IPS-18a (cell line): ENCODE measurements at regions not wholly inside any gene's neighbourhood (a gene's known extent, or its start where the extent isn't known, plus 50 kb on each side); places are given as distances from the start of the nearest gene placed in this dataset.

Experiments
- H3K27ac ChIP-seq: one replicate; pipeline ENCODE4 v1.5.1; 2013; ENCODE audit warnings: low read length
- H3K27me3 ChIP-seq: one replicate; pipeline ENCODE4 v1.6.1; 2013; ENCODE audit warnings: mild to moderate bottlenecking, low read length; ENCODE audit not compliant: control insufficient read depth, insufficient read depth
- H3K36me3 ChIP-seq: one replicate; pipeline ENCODE4 v1.6.1; 2013; ENCODE audit warnings: low read depth, low read length; ENCODE audit not compliant: control insufficient read depth
- H3K4me1 ChIP-seq: one replicate; pipeline ENCODE4 v1.6.1; 2013; ENCODE audit warnings: low read depth, low read length; ENCODE audit not compliant: control insufficient read depth
- H3K4me3 ChIP-seq: one replicate; pipeline ENCODE4 v1.5.1; 2013; ENCODE audit warnings: low read length
- H3K9ac ChIP-seq: one replicate; pipeline ENCODE4 v1.6.1; 2013; ENCODE audit warnings: mild to moderate bottlenecking, low read length, moderate library complexity
- H3K9me3 ChIP-seq: one replicate; pipeline ENCODE4 v1.6.1; 2013; ENCODE audit warnings: low read depth, low read length; ENCODE audit not compliant: control insufficient read depth

- no peak overlapping the region for H3K4me3 ChIP-seq
Measured at GRCh38 chr12:74286254-74286653, 251.4 kb upstream of the ATXN7L3B start.

GRCh38 chr12:74292351-74293194 lies 245.1 kb upstream of the ATXN7L3B start:
- Histone ChIP-seq H3K9me3 (no peaks in the 10 kb centered on the region), H3K9ac (no peak overlapping the region), H3K4me1 (peaks cover 4% of the 10 kb centered on the region), H3K4me3 (no peak overlapping the region), H3K36me3 (no peaks in the 10 kb centered on the region), H3K27ac (no peak overlapping the region), H3K27me3 (no peaks in the 10 kb centered on the region)

More at GRCh38 chr12:74286254-74286653, 251.4 kb upstream of the ATXN7L3B start:
- peaks cover 4% of the 10 kb centered on the region for H3K4me1 ChIP-seq
- no peaks in the 10 kb centered on the region for H3K36me3 ChIP-seq
- H3K27me3 ChIP-seq: no peaks in the 10 kb centered on the region
- H3K9ac ChIP-seq: no peak overlapping the region
- H3K27ac ChIP-seq: no peak overlapping the region
- H3K9me3 ChIP-seq: no peaks in the 10 kb centered on the region

GRCh38 chr12:74293689-74294131 lies 243.9 kb upstream of the ATXN7L3B start:
- Histone ChIP-seq H3K9ac (no peak overlapping the region), H3K4me1 (no peaks in the 10 kb centered on the region), H3K4me3 (no peak overlapping the region), H3K36me3 (no peaks in the 10 kb centered on the region), H3K9me3 (no peaks in the 10 kb centered on the region), H3K27ac (no peak overlapping the region), H3K27me3 (no peaks in the 10 kb centered on the region)

- no peak overlapping the region for H3K9ac ChIP-seq
- no peak overlapping the region for H3K27ac ChIP-seq
- no peaks in the 10 kb centered on the region for H3K4me1 ChIP-seq
- no peaks in the 10 kb centered on the region for H3K27me3 ChIP-seq
- no peaks in the 10 kb centered on the region for H3K36me3 ChIP-seq
- no peaks in the 10 kb centered on the region for H3K9me3 ChIP-seq
- H3K4me3 ChIP-seq: no peak overlapping the region
Measured at GRCh38 chr12:74317078-74317601, 220.5 kb upstream of the ATXN7L3B start.

DNA sequence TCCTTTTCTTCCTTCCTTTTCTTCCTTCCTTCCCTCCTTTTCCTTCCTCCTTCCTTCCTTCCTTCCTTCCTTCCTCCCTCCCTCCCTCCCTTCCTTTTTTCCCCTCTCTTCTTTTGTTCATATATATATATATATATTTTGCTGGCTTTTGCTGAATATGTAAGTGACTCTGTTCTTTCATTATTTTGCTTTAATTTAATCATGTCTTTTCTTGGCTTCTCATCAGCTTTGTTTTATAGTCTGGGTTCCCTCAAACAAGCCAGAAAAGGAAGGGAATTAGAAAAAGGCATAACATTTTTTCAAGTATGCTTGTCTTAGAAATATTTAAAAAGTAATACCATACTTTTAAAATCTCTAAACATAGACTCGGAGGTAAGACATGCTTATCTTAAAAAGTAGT lies 219.9 kb upstream of the ATXN7L3B start:
- H3K9ac ChIP-seq: no peak overlapping the region

GRCh38 chr12:74319886-74320285 lies 217.7 kb upstream of the ATXN7L3B start:
- H3K27ac ChIP-seq: no peak overlapping the region
- H3K4me3 ChIP-seq: no peak overlapping the region
- no peaks in the 10 kb centered on the region for H3K27me3 ChIP-seq
- H3K4me1 ChIP-seq: no peaks in the 10 kb centered on the region
- H3K9me3 ChIP-seq: no peaks in the 10 kb centered on the region
- no peak overlapping the region for H3K9ac ChIP-seq
- H3K36me3 ChIP-seq: no peaks in the 10 kb centered on the region

More for the DNA sequence above, 219.9 kb upstream of the ATXN7L3B start:
- Histone ChIP-seq H3K27me3 (no peaks in the 10 kb centered on the region), H3K4me3 (no peak overlapping the region), H3K27ac (no peak overlapping the region), H3K4me1 (no peaks in the 10 kb centered on the region), H3K36me3 (no peaks in the 10 kb centered on the region), H3K9me3 (no peaks in the 10 kb centered on the region)

GRCh38 chr12:74321381-74321780 lies 216.3 kb upstream of the ATXN7L3B start:
- Histone ChIP-seq H3K27me3 (no peaks in the 10 kb centered on the region), H3K36me3 (no peaks in the 10 kb centered on the region), H3K4me3 (no peak overlapping the region), H3K27ac (no peak overlapping the region), H3K9ac (no peak overlapping the region), H3K4me1 (no peaks in the 10 kb centered on the region), H3K9me3 (no peaks in the 10 kb centered on the region)

GRCh38 chr12:74322792-74323191 lies 214.8 kb upstream of the ATXN7L3B start:
- no peaks in the 10 kb centered on the region for H3K27me3 ChIP-seq
- no peak overlapping the region for H3K27ac ChIP-seq

GRCh38 chr12:74328623-74329022 lies 209.0 kb upstream of the ATXN7L3B start:
- Histone ChIP-seq H3K9me3 (no peaks in the 10 kb centered on the region), H3K27me3 (no peaks in the 10 kb centered on the region), H3K36me3 (no peaks in the 10 kb centered on the region), H3K4me1 (no peaks in the 10 kb centered on the region), H3K4me3 (no peak overlapping the region), H3K9ac (no peak overlapping the region), H3K27ac (no peak overlapping the region)

More at GRCh38 chr12:74322792-74323191, 214.8 kb upstream of the ATXN7L3B start:
- Histone ChIP-seq H3K4me1 (no peaks in the 10 kb centered on the region), H3K9me3 (no peaks in the 10 kb centered on the region), H3K36me3 (no peaks in the 10 kb centered on the region), H3K9ac (no peak overlapping the region), H3K4me3 (no peak overlapping the region)

DNA sequence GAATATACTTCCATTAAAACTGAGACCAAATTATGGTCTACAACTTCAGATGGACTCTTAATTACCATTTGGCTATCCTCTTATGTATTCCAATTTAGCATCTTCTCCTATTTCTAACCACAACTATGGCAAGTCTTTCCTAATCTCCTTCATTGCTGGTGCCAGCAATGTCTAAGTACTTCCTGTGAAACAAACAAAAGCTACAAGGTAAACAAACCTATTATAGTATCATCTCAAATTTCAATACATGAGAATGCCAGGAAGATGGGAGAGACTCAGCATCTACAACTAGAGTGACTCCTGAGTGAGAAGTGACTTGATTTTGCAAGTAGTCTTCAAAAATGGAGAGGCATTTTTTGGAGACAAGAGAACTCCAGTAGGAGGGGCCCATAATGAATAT lies 202.9 kb upstream of the ATXN7L3B start:
- H3K4me1 ChIP-seq: peaks cover 8% of the 10 kb centered on the region
- no peaks in the 10 kb centered on the region for H3K36me3 ChIP-seq
- H3K9ac ChIP-seq: no peak overlapping the region
- no peak overlapping the region for H3K27ac ChIP-seq
- H3K9me3 ChIP-seq: no peaks in the 10 kb centered on the region
- no peak overlapping the region for H3K4me3 ChIP-seq
- H3K27me3 ChIP-seq: no peaks in the 10 kb centered on the region

DNA sequence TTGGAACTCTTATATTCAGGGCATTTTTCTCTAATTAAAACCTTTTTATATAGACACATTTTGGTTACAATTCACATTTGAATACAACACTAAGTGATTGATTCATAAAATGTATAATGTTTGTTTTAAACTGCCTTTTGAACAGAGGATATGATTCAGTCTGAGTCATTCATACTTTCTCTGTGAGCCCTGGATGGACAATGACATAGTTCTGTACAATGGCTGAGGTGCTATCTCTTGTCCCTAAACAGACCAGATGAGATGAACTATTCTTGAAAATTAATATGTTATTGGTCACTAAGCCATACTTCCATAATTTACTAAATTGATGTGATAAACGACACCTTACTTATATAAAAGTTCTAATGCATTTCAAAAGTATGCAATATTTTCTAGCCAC lies 199.7 kb upstream of the ATXN7L3B start:
- Histone ChIP-seq H3K27ac (no peak overlapping the region), H3K9me3 (no peaks in the 10 kb centered on the region), H3K4me1 (peaks cover 8% of the 10 kb centered on the region), H3K27me3 (no peaks in the 10 kb centered on the region), H3K9ac (no peak overlapping the region), H3K4me3 (no peak overlapping the region), H3K36me3 (no peaks in the 10 kb centered on the region)

DNA sequence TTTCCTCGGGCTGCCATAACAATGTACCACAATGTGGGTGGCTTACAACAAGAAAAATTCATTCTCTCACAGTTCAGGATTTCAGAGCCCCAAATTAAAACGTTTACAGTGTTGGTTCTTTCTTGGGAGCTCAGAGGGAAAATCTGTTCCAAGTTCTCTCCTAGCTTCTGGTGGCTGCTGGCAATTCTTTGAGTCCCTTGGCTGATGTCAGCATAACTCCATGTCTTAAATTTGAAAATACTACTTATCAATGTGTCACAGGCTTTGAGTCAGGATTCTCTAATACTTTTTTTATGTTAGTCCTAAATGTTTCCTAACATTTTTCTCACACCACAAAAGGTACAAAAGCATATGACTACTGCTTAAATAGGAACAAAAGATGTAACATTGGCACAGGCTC lies 198.4 kb upstream of the ATXN7L3B start:
- Histone ChIP-seq H3K9me3 (no peaks in the 10 kb centered on the region), H3K4me3 (no peak overlapping the region), H3K36me3 (no peaks in the 10 kb centered on the region), H3K27me3 (no peaks in the 10 kb centered on the region), H3K9ac (no peak overlapping the region), H3K27ac (no peak overlapping the region), H3K4me1 (peaks cover 8% of the 10 kb centered on the region)
